GM12891 (cell line): ENCODE measurements at regions not wholly inside any gene's neighbourhood (a gene's known extent, or its start where the extent isn't known, plus 50 kb on each side); places are given as distances from the start of the nearest gene placed in this dataset.

Experiments used
- PAX5 ChIP-seq: IDR thresholded peaks from 2 replicates; pipeline ENCODE4 v1.6.1; 2011; ENCODE audit warnings: low read length, moderate library complexity, mild to moderate bottlenecking; ENCODE audit not compliant: insufficient read depth, severe bottlenecking
- POLR2A ChIP-seq: IDR thresholded peaks from 2 replicates; pipeline ENCODE4 v1.6.1; 2011; ENCODE audit warnings: low read depth, low read length, control low read depth
- POLR2AphosphoS5 ChIP-seq: IDR thresholded peaks from 2 replicates; pipeline ENCODE4 v1.6.1; 2011; ENCODE audit warnings: low read depth, low read length, control low read depth
- POU2F2 ChIP-seq: IDR thresholded peaks from 2 replicates; pipeline ENCODE4 v1.6.1; 2011; ENCODE audit warnings: low read depth, mild to moderate bottlenecking, control low read depth, low read length, moderate library complexity
- SPI1 ChIP-seq: IDR thresholded peaks from 2 replicates; pipeline ENCODE4 v1.6.1; 2011; ENCODE audit warnings: low read depth, low read length, control low read depth
- TAF1 ChIP-seq: IDR thresholded peaks from 2 replicates; pipeline ENCODE4 v1.6.1; 2011; ENCODE audit warnings: low read depth, low read length, control low read depth

DNA sequence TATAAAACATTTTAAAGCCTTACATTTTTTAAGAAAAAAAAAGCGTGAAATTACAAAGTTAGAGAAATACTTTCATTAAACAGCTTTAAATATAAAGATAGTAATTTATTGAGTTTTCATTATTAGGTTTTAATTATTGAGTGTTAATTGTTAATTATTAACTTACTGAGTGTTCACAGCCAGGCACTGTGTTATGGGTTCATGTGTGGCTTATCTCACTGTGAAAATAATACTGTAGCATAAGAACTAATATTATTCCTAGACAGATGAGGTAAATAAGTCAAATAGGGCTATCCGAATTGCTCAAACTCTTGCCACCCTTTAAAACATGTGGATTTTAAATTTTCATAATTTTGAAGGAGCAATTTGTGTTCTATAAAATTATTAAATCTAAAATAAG lies 956.1 kb upstream of the PCDH20 start:
- TF ChIP-seq POLR2A = no peak
- TF ChIP-seq SPI1 = no peak
- TF ChIP-seq TAF1 = no peak
- no peak for TF ChIP-seq POLR2AphosphoS5
- TF ChIP-seq PAX5 = no peak
- TF ChIP-seq POU2F2 = no peak
